HEK293 (cell line): ENCODE measurements at regions not wholly inside any gene's neighbourhood (a gene's known extent, or its start where the extent isn't known, plus 50 kb on each side); places are given as distances from the start of the nearest gene placed in this dataset.

Source experiments
- CTCF ChIA-PET: fragments of 350-600 bp; formaldehyde crosslinking; extraction: SDS; loops from one replicate; lab custom pipeline; 2021; ENCODE audit warnings: antibody characterized with exemption; lab: Yijun Ruan, JAX
- POLR2A ChIA-PET: fragments of 300-600 bp; formaldehyde crosslinking; extraction: SDS; loops from one replicate; lab custom pipeline; 2020; ENCODE audit warnings: antibody characterized with exemption, inconsistent platforms; lab: Yijun Ruan, JAX
- H3K27ac ChIP-seq: fragments of 200-500 bp; sonication (Bioruptor generic); 2 replicates; pipeline ENCODE4 v1.5.1; 2014; ENCODE audit warnings: low read depth, low read length, control low read depth, inconsistent platforms; ENCODE audit errors: extremely low read depth
- H3K36me3 ChIP-seq, 2 experiments: fragments of 200-500 bp in 1 of 2; sonication (Bioruptor generic) in 1 of 2; 1 replicate in 1 of 2; 2 replicates in 1 of 2; pipeline ENCODE4 v1.5.1; 2014 to 2017; ENCODE audit warnings: inconsistent platforms in 2 of 2, low read length in 2 of 2; ENCODE audit not compliant: control insufficient read depth in 2 of 2, insufficient read depth in 1 of 2
- H3K4me1 ChIP-seq: fragments of 200-500 bp; sonication (Bioruptor generic); 2 replicates; pipeline ENCODE4 v1.5.1; 2014; ENCODE audit warnings: mild to moderate bottlenecking, low read length, inconsistent platforms; ENCODE audit not compliant: control insufficient read depth, insufficient read depth
- H3K4me3 ChIP-seq: 2 replicates; pipeline ENCODE4 v1.5.1; 2011; ENCODE audit warnings: low read depth, mild to moderate bottlenecking, control low read depth, low read length, moderate library complexity
- H3K9me3 ChIP-seq: fragments of 200-500 bp; sonication (Bioruptor generic); 2 replicates; pipeline ENCODE4 v1.5.1; 2014; ENCODE audit warnings: low read depth, low read length, inconsistent platforms; ENCODE audit not compliant: control insufficient read depth, insufficient read depth
- ATF2 ChIP-seq: fragments of 450-650 bp; formaldehyde crosslinking; IDR thresholded peaks from 2 replicates; pipeline ENCODE4 v1.5.1; 2016; ENCODE audit warnings: missing biosample characterization, missing genetic modification characterization, low read depth
- BCL11A ChIP-seq: fragments of 450-650 bp; formaldehyde crosslinking; IDR thresholded peaks from 2 replicates; pipeline ENCODE4 v1.5.1; 2016; ENCODE audit warnings: low read depth, missing biosample characterization, missing genetic modification characterization
- GFI1B ChIP-seq: fragments of 450-650 bp; formaldehyde crosslinking; IDR thresholded peaks from 2 replicates; pipeline ENCODE4 v1.5.1; 2016; ENCODE audit warnings: missing biosample characterization, missing genetic modification characterization
- GLI4 ChIP-seq: fragments of 450-650 bp; formaldehyde crosslinking; IDR thresholded peaks from 2 replicates; pipeline ENCODE4 v1.5.1; 2016; ENCODE audit warnings: missing biosample characterization, missing genetic modification characterization
- HOXD13 ChIP-seq: sonication (generic); formaldehyde crosslinking; IDR thresholded peaks from 2 replicates; pipeline ENCODE4 v1.8.0; 2022; ENCODE audit warnings: missing genetic modification reagents, borderline replicate concordance
- TRIM28 ChIP-seq: IDR thresholded peaks from 2 replicates; pipeline ENCODE4 v1.6.1; 2011; ENCODE audit warnings: low read length, control low read depth, borderline replicate concordance
- TSHZ1 ChIP-seq: fragments of 450-650 bp; formaldehyde crosslinking; IDR thresholded peaks from 2 replicates; pipeline ENCODE4 v1.5.1; 2016; ENCODE audit warnings: missing biosample characterization, missing genetic modification characterization, borderline replicate concordance
- ZBTB20 ChIP-seq: fragments of 450-650 bp; formaldehyde crosslinking; IDR thresholded peaks from 2 replicates; pipeline ENCODE4 v1.5.1; 2016; ENCODE audit warnings: missing biosample characterization, missing genetic modification characterization
- ZNF10 ChIP-seq: fragments of 450-650 bp; formaldehyde crosslinking; IDR thresholded peaks from 2 replicates; pipeline ENCODE4 v1.5.1; 2017; ENCODE audit warnings: missing biosample characterization, missing genetic modification characterization
- ZNF148 ChIP-seq: fragments of 450-650 bp; formaldehyde crosslinking; IDR thresholded peaks from 2 replicates; pipeline ENCODE4 v1.5.0; 2017; ENCODE audit warnings: missing biosample characterization, missing genetic modification characterization, borderline replicate concordance
- ZNF221 ChIP-seq: fragments of 450-650 bp; formaldehyde crosslinking; IDR thresholded peaks from 2 replicates; pipeline ENCODE4 v1.5.1; 2017; ENCODE audit warnings: missing biosample characterization, missing genetic modification characterization, borderline replicate concordance
- ZNF280D ChIP-seq: fragments of 450-650 bp; formaldehyde crosslinking; IDR thresholded peaks from 2 replicates; pipeline ENCODE4 v1.5.1; 2016; ENCODE audit warnings: missing biosample characterization, missing genetic modification characterization
- ZNF518A ChIP-seq: fragments of 450-650 bp; formaldehyde crosslinking; conservative IDR thresholded peaks from 2 replicates; pipeline ENCODE4 v1.5.1; 2016; ENCODE audit warnings: low read depth, missing biosample characterization, missing genetic modification characterization
- ZNF530 ChIP-seq: fragments of 450-650 bp; formaldehyde crosslinking; IDR thresholded peaks from 2 replicates; pipeline ENCODE4 v1.5.1; 2016; ENCODE audit warnings: low read depth, missing biosample characterization, missing genetic modification characterization
- ZNF555 ChIP-seq: fragments of 450-650 bp; formaldehyde crosslinking; conservative IDR thresholded peaks from 2 replicates; pipeline ENCODE4 v1.5.1; 2017; ENCODE audit warnings: missing biosample characterization, mild to moderate bottlenecking, missing genetic modification characterization, inconsistent platforms
- ZNF626 ChIP-seq: fragments of 450-650 bp; sonication (Bioruptor Pico); formaldehyde crosslinking; IDR thresholded peaks from 2 replicates; pipeline ENCODE4 v1.5.1; 2018; ENCODE audit warnings: missing biosample characterization, missing genetic modification characterization, inconsistent platforms
- ZSCAN5A ChIP-seq: fragments of 450-650 bp; formaldehyde crosslinking; IDR thresholded peaks from 2 replicates; pipeline ENCODE4 v1.5.1; 2016; ENCODE audit warnings: missing biosample characterization, missing genetic modification characterization

- no peaks in the 10 kb centered on the region for H3K9me3 ChIP-seq
- H3K4me3 ChIP-seq, result no peak overlapping the region
- TF ChIP-seq ATF2, result no peak
- TF ChIP-seq TSHZ1 (tag by site-specific recombination), result no peak
- no peak for TF ChIP-seq ZSCAN5A
- no peak for TF ChIP-seq BCL11A (tag by site-specific recombination)
- no peak for TF ChIP-seq ZNF555 (tag by site-specific recombination)
- no peak for TF ChIP-seq ZNF148 (tag by site-specific recombination)
- TF ChIP-seq ZNF221 (tag by site-specific recombination), result no peak
- TF ChIP-seq TRIM28, result no peak
- no peak for TF ChIP-seq HOXD13 (CRISPR knock-in tag)
- TF ChIP-seq ZNF530, result no peak
- TF ChIP-seq, all 188 proteins: peak for 0
- ChIA-PET POLR2A (no interaction called here), CTCF (interaction anchor here (1.0 to 1.8 kb wide), 3 partner anchors 9 to 24 kb away, joined by 4 to 15 read pairs (median 4); no protein-coding TSS in a partner anchor)
- H3K36me3 ChIP-seq, result no peaks in the 10 kb centered on the region
- H3K27ac ChIP-seq, result no peak overlapping the region
- H3K4me1 ChIP-seq, result no peaks in the 10 kb centered on the region
Measured at GRCh38 chr7:142348100-142348499, 90.2 kb upstream of the PRSS58 start.

GRCh38 chr7:142347091-142347490 is 89.2 kb upstream of the PRSS58 start:
- ChIA-PET CTCF (interaction anchor here (0.5 to 1.8 kb wide), 10 partner anchors 8 to 206 kb away, joined by 3 to 15 read pairs (median 4); no protein-coding TSS in a partner anchor), POLR2A (no interaction called here)
- no peak overlapping the region for H3K4me3 ChIP-seq
- H3K9me3 ChIP-seq, result no peaks in the 10 kb centered on the region
- H3K27ac ChIP-seq, result no peak overlapping the region
- H3K4me1 ChIP-seq, result no peaks in the 10 kb centered on the region
- no peaks in the 10 kb centered on the region for H3K36me3 ChIP-seq
- TF ChIP-seq GFI1B (tag by site-specific recombination) (no peak), GLI4 (tag by site-specific recombination) (no peak), ZNF10 (tag by site-specific recombination) (no peak), ZNF626 (tag by site-specific recombination) (no peak), ZNF280D (no peak), TRIM28 (no peak), ZBTB20 (no peak), ZNF518A (tag by site-specific recombination) (no peak)
